GM12892 (cell line): ENCODE measurements at regions not wholly inside any gene's neighbourhood (a gene's known extent, or its start where the extent isn't known, plus 50 kb on each side); places are given as distances from the start of the nearest gene placed in this dataset.

ENCODE experiments used
- DNase-seq: peaks from one replicate; pipeline ENCODE4 v3.0.0; 2011; ENCODE audit not compliant: insufficient read length
- FAIRE-seq: peaks from 2 replicates; lab custom pipeline; 2011; peaks lifted over from hg19 to GRCh38; lab: Jason Lieb, UNC
- POLR2A ChIP-seq: IDR thresholded peaks from 2 replicates; pipeline ENCODE4 v1.6.1; 2011; ENCODE audit warnings: low read depth, low read length, control low read depth
- POLR2AphosphoS5 ChIP-seq: IDR thresholded peaks from 2 replicates; pipeline ENCODE4 v1.6.1; 2011; ENCODE audit warnings: low read depth, low read length, control low read depth
- TAF1 ChIP-seq: IDR thresholded peaks from 2 replicates; pipeline ENCODE4 v1.6.1; 2011; ENCODE audit warnings: low read depth, mild to moderate bottlenecking, control low read depth, low read length, borderline replicate concordance

DNA sequence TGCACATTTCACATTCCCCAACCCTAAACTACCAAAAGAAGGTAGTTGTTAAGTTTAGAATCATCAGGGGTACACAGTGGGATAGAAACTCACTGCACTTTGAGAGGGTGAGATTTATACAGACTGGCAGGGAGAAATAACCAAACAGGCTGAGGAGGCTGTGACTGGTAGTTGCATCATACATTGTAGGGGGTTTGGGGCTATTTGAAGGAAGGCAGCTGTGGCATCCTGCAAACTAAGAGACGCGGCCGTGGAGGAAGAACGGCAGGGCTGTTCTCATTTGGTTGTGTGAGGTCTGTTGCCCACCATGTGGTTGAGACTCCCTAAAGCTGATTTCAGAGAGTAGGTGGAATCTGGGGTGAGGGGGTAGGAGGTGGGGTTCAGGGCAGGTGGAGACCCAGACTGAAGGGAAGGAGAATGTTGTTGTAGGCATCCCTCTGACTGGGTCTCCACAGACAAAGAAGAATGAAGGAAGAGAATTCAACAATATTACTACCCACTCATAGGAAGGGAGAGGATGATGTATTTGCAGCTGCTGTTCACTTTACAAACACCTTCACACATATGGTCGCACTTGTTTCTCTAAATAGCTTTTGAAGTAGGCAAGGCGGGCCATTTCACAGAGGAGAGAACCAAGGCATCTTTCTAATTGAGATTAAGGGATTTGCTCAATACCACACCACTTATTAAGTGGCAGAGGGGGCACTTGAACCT lies 170.9 kb upstream of the SIX2 start:
- no peak for FAIRE-seq
- TF ChIP-seq POLR2AphosphoS5 = no peak
- TF ChIP-seq TAF1 = no peak
- TF ChIP-seq POLR2A = no peak
- no peak for DNase-seq

DNA sequence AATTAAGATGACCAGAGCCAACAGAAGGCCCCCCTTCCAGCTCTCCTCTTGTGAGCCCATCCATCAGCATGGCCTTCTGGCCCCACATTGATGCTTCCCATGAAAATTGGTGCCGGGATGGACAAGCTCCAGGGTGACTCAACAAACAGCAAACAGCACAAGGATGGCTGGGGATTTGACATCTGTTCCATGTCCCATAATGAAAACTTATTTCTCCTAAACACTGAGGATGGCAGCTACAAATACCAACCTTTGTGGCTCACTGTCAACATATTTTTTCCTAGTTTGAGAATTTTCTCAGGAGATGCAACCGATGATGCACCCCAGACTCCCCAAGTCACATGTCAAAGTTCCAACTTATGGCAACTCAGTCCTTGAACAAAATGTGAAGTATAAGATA lies 169.6 kb upstream of the SIX2 start:
- FAIRE-seq (no peak), DNase-seq (no peak)
- TF ChIP-seq TAF1 (no peak), POLR2A (no peak), POLR2AphosphoS5 (no peak)

DNA sequence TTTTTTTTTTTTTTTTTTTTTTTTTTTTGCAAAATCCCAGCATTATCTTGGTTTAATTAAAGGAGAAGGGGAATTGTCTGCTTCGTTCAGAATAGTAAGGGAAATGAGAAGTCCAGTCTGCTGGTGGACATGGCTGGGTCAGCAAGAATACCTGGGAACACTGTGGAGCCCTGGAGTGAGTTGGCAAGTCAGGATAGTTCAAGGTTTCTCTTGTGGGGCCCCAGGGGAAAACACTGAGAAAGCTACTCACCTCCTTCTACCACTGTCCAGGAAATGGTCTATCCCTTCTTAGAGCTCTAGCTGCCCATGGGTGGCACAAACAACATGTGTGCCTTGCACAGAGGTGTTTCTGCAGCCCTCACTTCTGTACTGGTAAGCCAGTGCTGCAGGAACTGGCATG lies 169.1 kb upstream of the SIX2 start:
- DNase-seq (no peak), FAIRE-seq (no peak)
- TF ChIP-seq TAF1 = no peak
- TF ChIP-seq POLR2AphosphoS5 = no peak
- no peak for TF ChIP-seq POLR2A

DNA sequence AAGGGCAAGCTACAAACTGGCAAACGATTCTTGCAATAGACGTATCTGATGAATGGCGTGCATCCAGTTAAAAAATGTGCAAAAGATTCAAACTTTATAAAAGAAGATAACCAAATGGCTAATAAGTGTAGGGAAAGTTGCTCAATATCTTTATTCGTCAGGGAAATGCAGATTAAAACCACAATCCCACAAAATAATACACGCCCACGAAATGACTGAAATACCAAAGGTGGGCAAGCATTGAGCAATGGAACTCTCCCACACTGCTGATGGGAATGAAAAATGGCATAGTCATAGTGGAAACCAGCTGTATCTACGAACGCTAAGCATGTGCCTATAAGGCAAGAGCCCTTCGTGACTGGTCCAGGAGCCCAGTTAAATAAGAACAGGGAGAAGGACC lies 168.6 kb upstream of the SIX2 start:
- FAIRE-seq = no peak
- DNase-seq = no peak
- TF ChIP-seq POLR2AphosphoS5 = no peak
- no peak for TF ChIP-seq TAF1
- no peak for TF ChIP-seq POLR2A

DNA sequence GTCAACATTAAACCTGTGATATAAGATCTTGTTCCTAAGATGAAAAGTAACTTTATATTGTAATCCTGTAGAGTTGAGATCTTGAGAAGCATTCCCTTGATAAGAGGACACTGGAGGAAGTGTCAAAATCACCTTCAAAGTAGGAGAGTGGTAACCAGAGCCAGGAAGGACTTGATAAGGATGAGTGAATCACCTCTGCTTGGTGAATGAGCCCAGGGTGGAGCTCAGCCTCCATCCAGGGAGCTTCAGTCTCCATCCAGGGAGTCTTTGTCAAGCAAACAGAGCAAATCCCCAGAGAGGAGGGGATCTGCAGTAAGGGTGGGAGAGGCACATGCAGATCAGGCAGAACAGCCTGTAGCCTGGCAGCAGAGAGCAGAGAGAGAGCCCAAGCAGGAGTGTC lies 167.1 kb upstream of the SIX2 start:
- FAIRE-seq (no peak), DNase-seq (no peak)
- TF ChIP-seq TAF1 (no peak), POLR2A (no peak), POLR2AphosphoS5 (no peak)

DNA sequence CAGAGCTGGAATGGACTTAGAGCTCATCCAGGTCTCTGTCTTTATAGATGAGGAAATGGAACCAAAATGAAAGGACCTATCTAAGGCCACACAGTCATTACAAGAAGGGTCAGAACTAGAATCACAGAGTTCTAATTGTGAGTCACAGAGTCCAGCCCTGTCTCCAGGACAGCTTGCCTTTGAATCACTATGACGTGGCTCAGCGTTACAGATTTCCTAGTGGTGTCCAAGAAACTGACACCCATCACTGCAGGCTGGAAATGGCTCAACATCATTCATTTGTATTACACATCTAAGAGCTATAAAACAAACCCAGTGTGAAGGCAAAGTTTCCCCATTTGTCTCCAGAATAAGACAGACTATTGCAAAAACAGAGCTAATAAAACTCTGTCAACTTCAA lies 164.3 kb upstream of the SIX2 start:
- FAIRE-seq (no peak), DNase-seq (no peak)
- no peak for TF ChIP-seq POLR2A
- no peak for TF ChIP-seq POLR2AphosphoS5
- TF ChIP-seq TAF1 = no peak

DNA sequence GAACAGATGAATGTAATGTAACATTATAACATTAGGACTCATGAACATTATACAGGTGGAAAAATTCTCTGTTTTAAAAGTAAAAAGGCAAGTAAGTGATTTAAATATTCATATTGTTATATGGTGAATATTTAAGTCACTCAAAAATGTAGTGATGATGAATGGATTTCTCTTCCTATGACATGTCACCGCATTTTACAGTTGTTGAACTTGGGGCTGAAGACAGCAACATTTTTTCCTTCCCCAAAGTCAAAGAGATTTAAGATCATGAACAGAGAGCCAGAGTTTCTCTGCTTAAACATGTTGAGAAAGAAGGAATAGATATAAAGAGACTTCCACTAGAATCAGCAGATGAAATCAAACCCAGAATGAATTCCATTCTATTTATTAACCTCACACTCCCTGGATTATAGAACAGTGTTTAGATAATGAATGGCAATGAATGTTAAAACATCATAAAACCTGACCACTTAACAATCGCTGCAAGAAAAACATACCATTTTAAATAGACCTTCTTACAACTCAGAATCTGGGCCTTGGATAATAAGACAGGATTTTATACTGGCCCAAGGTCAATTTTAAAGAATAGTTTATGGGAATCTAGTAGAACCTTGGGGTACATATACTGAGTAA lies 163.6 kb upstream of the SIX2 start:
- no peak for FAIRE-seq
- no peak for DNase-seq
- no peak for TF ChIP-seq POLR2AphosphoS5
- TF ChIP-seq TAF1 = no peak
- TF ChIP-seq POLR2A = no peak

DNA sequence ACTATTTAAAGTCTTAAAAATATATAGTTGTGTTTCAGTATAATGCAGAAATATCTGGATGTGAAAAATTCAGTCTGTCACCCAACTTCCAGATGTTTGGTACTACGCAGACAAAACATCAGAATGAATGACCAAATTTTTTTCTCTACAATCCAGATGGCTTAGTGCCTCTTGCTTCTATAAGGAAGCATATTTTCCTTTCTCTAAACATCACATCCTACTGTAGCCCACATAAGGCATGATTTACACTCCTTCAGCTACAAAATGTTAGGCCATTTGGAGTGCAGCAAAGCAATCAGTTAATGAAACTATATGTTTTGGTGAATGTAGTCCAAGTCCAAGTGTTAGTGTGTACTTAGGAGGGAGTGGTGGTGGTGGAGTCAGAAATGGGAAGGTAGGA lies 162.9 kb upstream of the SIX2 start:
- DNase-seq = no peak
- TF ChIP-seq POLR2AphosphoS5 = no peak
- TF ChIP-seq POLR2A = no peak
- TF ChIP-seq TAF1 = no peak
- no peak for FAIRE-seq

DNA sequence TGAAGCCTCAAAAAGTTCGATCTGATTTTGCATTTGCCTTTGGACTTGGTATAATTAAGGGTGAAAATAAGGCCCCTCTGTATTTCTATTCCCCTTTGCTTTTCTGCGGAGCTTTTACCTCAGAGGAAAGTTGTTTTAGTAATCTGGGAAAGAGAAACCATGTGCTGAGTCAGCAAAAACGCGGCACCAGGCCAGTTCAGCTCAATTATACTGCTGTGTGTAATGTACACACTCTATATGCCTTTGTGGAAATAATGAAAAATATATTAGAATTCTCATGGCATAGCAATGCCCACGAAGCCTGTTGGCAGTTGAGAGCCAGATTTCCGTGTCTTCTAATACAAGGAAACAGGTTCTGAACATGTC lies 161.9 kb upstream of the SIX2 start:
- no peak for FAIRE-seq
- DNase-seq = no peak
- TF ChIP-seq POLR2A (no peak), POLR2AphosphoS5 (no peak), TAF1 (no peak)

DNA sequence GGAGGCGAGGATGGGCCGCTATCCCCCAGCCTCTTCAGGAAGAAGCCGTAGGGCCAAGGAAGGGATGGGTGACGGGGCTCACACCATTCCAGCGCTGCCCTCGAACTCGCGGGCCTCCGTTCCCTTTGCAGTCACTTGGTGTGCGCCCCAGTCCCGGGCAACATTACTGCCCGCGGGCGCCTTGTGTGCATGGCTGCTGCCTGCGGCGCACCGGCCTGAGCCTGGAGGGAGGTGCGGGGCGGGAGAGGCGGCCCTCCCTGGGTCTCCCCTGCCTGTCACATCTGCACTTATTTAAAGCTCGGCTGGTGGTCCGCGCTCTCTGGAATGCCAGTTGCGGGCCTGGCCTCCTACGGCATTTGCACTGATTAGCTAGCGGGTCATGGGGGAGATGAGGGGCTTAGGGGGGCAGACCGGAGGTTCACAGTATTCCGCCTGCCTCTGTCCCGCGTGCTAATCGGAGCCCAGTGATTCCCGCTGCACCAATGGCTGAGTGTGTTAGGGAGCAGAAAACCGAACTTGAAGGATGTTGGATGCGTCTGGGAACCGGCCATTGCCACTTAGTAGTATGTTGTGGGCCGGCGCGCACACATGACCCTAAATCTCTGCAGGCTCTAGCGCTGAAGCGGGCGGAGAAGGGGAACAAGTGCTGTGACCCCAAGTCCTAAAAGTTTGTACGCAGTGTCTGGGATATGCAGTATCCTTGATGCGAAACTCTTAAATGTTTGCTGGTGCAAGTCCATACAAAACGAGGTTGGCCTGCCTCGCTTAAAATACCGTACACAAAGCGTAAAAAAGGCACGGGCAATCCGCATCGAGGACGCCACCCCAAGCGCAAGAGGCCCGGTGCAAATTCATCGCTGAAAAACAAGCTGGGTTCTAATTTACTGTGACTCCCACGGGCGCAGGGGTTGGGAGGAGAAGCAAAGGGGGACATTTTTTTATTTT lies 161.2 kb upstream of the SIX2 start:
- DNase-seq (peak; percentile 15), FAIRE-seq (no peak)
- TF ChIP-seq POLR2AphosphoS5 = no peak
- no peak for TF ChIP-seq POLR2A
- TF ChIP-seq TAF1 = no peak

DNA sequence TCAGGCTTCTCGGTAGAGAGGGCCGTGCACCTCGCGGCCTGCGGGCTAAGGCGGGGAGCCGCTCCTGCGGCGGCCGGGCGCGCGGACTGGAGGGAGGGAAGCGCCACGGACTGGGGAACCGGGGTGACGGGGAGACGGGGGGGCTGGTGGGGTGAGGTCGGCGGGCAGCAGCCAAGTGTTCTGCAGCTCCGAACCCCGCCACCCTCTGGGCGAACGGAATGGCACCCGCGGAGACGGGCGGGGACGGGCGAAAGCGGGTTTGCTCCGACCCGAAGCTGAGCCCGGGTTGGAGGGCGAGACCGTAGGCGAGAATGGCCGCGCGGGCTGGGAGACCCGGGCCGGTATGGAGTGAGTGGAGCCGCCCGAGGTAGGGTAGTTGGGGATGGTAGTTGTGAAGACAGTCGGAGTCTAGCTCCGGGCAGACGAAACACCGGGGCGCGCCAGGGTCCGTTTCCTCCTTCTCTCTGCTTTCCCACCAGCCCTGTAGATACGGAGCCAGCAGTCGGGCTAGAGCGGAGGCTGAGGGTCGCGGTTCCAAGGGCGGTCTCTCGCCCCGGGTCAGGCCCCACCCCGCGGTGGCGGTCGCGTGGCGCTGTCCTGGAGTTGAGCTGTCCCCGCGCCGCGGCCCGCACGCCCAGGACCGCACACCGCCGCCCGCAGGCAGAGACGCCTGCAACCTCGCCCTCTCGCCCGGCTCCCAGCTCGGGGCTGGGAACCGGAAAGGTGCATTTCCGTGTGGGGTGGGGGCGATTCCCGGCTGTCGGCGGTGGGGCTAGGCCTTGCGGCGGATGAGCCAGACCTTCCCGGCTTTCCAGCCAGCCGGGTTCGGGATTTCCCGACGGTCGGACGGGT lies 160.3 kb upstream of the SIX2 start:
- peak; percentile 31 for DNase-seq
- TF ChIP-seq TAF1 = no peak
- TF ChIP-seq POLR2AphosphoS5 = no peak
- TF ChIP-seq POLR2A = no peak
- FAIRE-seq = no peak

DNA sequence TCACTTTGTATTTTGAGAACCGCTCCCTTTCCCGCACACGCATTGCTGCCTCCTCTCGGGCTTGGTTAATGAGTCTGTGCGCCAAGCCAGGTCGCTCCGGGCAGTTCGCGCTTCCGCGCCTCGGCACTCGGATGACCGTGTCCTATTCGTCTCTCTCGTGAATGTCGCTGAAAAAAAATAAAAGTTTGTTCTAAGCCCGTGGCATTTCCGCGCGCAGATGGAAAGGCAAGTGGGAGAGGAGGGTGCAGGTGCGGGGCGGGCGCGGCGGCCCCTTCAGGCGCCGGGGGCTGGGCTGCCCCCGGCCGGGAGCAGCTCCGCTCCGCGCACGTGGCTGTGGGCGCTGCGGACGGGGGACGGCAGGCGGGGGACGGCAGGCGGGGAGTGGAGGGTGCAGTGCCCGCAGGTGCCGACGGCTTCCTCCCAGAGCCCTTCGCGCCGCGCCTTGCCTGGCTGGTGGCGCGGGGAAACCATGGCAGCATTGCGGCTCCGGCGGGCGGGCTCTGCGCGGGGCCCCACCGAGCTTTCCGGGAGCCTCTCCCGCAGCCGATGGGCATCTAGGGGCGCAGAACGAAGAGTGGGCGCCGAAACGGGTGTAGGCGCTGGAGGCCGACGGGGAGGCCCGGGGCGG lies 159.6 kb upstream of the SIX2 start:
- peak; percentile 27 for DNase-seq
- no peak for TF ChIP-seq POLR2A
- no peak for TF ChIP-seq POLR2AphosphoS5
- TF ChIP-seq TAF1 = no peak
- FAIRE-seq = no peak
